GM10266 (cell line): ENCODE measurements at regions not wholly inside any gene's neighbourhood (a gene's known extent, or its start where the extent isn't known, plus 50 kb on each side); places are given as distances from the start of the nearest gene placed in this dataset.

Experiments
- DNase-seq: peaks from one replicate; pipeline ENCODE4 v3.0.0; 2012; ENCODE audit errors: extremely low spot score
- CTCF ChIP-seq: IDR thresholded peaks from 2 replicates; pipeline ENCODE4 v1.5.1; 2012; ENCODE audit warnings: mild to moderate bottlenecking, low read depth; ENCODE audit not compliant: control insufficient read depth, insufficient read depth; ENCODE audit errors: missing control alignments

DNA sequence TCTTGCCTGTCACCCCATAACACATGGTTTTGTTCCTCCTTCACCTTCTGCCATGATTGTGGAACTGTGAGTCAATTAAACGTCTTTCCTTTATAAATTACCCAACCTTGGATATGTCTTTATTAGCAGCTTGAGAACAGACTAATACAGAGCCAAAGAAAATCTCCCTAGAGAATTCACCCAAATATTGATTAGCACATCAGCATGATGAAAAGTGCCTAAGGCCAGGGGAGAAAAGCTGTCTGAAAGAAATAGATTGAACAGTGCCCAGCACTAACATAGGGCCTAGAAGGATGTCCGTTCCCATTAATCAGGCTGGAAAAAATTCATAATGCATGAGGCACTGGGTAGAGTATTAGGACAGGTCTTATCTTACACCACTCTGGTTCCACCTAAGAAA is 111.9 kb upstream of the CALN1 start:
- TF ChIP-seq CTCF = no peak
- DNase-seq = no peak

DNA sequence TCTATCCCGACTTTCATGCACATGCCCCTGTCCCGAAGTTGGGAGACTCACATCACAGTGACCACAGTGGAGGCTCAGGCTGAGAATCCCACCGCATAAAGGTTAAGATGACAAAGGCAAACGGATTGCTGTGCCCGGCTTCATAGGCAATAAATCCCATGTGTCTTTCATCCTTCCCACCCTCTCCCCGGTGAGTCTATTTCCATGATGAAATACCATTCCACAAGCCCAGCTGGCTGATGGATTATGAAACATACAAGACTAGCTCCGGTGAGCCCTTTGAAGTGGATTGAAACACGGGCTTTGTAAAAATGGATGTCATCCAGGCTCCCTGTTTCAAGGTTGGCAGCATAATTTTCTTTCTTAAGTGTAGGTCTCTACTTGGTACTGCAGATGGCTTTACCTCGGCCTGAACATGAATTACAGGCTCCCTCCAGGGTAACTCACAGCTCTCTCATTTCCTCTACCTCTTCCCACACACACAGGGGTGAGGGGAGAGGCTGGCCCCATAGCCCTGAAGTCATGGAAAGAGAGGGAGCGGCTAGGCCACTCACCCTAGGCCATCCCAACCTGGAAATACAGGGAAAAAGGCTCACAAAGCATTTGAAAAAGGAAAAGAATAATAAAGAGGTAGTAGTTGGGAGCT is 92.0 kb upstream of the CALN1 start:
- TF ChIP-seq CTCF = no peak
- no peak for DNase-seq

GRCh38 chr7:72503644-72504043 is 91.5 kb upstream of the CALN1 start:
- TF ChIP-seq CTCF = no peak
- no peak for DNase-seq

GRCh38 chr7:72494807-72495206 is 82.7 kb upstream of the CALN1 start:
- TF ChIP-seq CTCF = no peak
- DNase-seq = peak; percentile 14

GRCh38 chr7:72493850-72494661 is 81.9 kb upstream of the CALN1 start:
- peak; percentile 74 for TF ChIP-seq CTCF

GRCh38 chr7:72492461-72493065 is 80.4 kb upstream of the CALN1 start:
- DNase-seq = no peak

More at GRCh38 chr7:72493850-72494661, 81.9 kb upstream of the CALN1 start:
- DNase-seq = peak; percentile 58

More at GRCh38 chr7:72492461-72493065, 80.4 kb upstream of the CALN1 start:
- no peak for TF ChIP-seq CTCF
